Common myeloid progenitor, CD34-positive (primary cell): ENCODE measurements at regions not wholly inside any gene's neighbourhood (a gene's known extent, or its start where the extent isn't known, plus 50 kb on each side); places are given as distances from the start of the nearest gene placed in this dataset.

Source experiments
- CTCF ChIA-PET: fragments of 350-600 bp; sonication (Branson Sonifier 250); formaldehyde crosslinking; loops from one replicate; lab custom pipeline; 2021; ENCODE audit warnings: antibody characterized with exemption; lab: Charles Lee
- POLR2A ChIA-PET: fragments of 350-600 bp; sonication (Branson Sonifier 250); formaldehyde crosslinking; loops from one replicate; lab custom pipeline; 2021; ENCODE audit warnings: antibody characterized with exemption; lab: Charles Lee
- DNase-seq, 3 donors: peaks; one replicate each; pipeline versions ENCODE4 v3.0.0 to v3.0.0-alpha.2; 2013
- H3K27ac ChIP-seq, 2 experiments: 1 replicate in 1 of 2; 2 replicates in 1 of 2; pipeline ENCODE4 v1.7.0; 2013; ENCODE audit warnings: inconsistent platforms in 2 of 2, low read length in 2 of 2, mild to moderate bottlenecking in 2 of 2, low read depth in 1 of 2, moderate library complexity in 1 of 2; ENCODE audit not compliant: severe bottlenecking in 2 of 2, insufficient read depth in 1 of 2, poor library complexity in 1 of 2
- H3K27me3 ChIP-seq, 5 experiments: replicated peaks in 2 of 5; 1 replicate in 3 of 5; 2 replicates in 2 of 5; pipeline versions ENCODE4 v1.6.1 to v1.7.0; 2013; ENCODE audit warnings: low read length in 4 of 5, mild to moderate bottlenecking in 2 of 5, moderate library complexity in 2 of 5, inconsistent platforms in 1 of 5; ENCODE audit not compliant: insufficient read depth in 5 of 5, control insufficient read depth in 4 of 5
- H3K36me3 ChIP-seq, 4 experiments: 1 replicate in 2 of 4; 2 replicates in 2 of 4; pipeline versions ENCODE4 v1.6.1 to v1.7.0; 2013; ENCODE audit warnings: low read length in 3 of 4, control low read depth in 1 of 4, mild to moderate bottlenecking in 1 of 4; ENCODE audit not compliant: control insufficient read depth in 4 of 4, insufficient read depth in 4 of 4
- H3K4me1 ChIP-seq, 4 experiments: 1 replicate in 3 of 4; 2 replicates in 1 of 4; pipeline versions ENCODE4 v1.6.1 to v1.7.1; 2013; ENCODE audit warnings: low read length in 3 of 4, mild to moderate bottlenecking in 3 of 4, control low read depth in 1 of 4, inconsistent platforms in 1 of 4, moderate library complexity in 1 of 4; ENCODE audit not compliant: control insufficient read depth in 4 of 4, insufficient read depth in 4 of 4; ENCODE audit errors: control extremely low read depth in 1 of 4
- H3K4me3 ChIP-seq, 7 experiments: 1 replicate in 4 of 7; 2 replicates in 3 of 7; pipeline versions ENCODE4 v1.5.1 to v1.7.0; 2013; ENCODE audit warnings: mild to moderate bottlenecking in 7 of 7, low read length in 6 of 7, moderate library complexity in 6 of 7, inconsistent platforms in 2 of 7, low read depth in 2 of 7, control low read depth in 1 of 7; ENCODE audit not compliant: insufficient read depth in 4 of 7, control insufficient read depth in 1 of 7; ENCODE audit errors: extremely low read depth in 1 of 7
- H3K9me3 ChIP-seq, 5 experiments: 1 replicate in 4 of 5; 2 replicates in 1 of 5; pipeline versions ENCODE4 v1.6.1 to v1.7.1; 2013; ENCODE audit warnings: low read length in 4 of 5, mild to moderate bottlenecking in 2 of 5, inconsistent platforms in 1 of 5, low read depth in 1 of 5, moderate library complexity in 1 of 5; ENCODE audit not compliant: control insufficient read depth in 4 of 5, insufficient read depth in 2 of 5; ENCODE audit errors: control extremely low read depth in 1 of 5
- WGBS: methylation state at CpG from one replicate; pipeline ENCODE4 v1.1.5; 2013; ENCODE audit not compliant: insufficient coverage; 5-methylcytosine and 5-hydroxymethylcytosine counted together

DNA sequence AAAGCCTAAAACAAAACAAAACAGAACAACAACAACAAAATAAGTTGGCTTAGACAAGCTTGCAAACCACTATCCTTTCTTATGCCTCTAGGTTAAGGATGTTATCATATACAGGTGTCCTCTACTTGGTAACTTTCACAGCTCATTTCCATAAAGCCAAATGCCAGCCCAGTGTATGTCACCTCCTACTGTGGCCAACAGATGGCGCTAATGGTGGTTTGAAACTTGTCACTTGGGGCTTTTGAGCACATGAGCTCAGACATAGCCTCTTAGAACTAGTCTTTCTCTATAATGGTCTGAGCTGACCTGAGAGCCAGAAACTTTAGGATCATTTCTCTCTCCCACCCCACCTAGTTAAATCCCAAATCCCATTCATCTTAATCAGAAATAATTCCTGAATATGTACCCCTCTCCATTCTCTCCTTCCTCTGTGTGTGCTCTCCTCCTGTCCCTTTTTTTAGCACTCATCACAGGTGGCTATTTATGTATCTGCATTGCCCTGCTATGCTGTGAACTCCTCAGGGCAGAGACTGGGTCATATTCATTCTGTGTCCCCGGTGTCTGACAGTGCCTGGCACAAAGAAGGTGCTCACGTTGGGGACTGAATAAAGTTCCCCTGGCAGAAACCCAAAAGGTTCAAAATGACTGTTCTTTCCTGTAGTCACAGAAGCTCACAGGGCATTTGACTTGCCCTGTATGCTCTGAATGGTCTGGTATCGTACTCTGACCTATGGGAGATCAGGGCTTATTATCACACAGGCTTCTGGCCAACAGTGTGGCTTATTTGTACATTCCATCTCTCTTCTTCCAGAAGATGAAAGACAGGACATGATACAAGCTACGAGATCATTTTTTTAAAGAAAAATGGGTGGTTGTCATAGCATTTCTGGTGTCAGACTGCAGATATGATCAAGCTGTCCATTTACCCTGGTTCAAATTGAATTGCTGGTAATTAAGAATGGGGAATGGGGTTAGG lies 319.3 kb upstream of the AZI2 start:
- peak; percentile 20 to 64 (median 53) for DNase-seq
- Histone ChIP-seq H3K4me1 (no peaks in the 10 kb centered on the region), H3K9me3 (no peaks in the 10 kb centered on the region), H3K27me3 (peaks cover 0 to 2% (median 0%) of the 10 kb centered on the region in 5 experiments), H3K36me3 (no peaks in the 10 kb centered on the region), H3K4me3 (no peak overlapping the region), H3K27ac (no peak overlapping the region)
- ChIA-PET CTCF (interaction anchor here (0.8 to 1.8 kb wide), 8 partner anchors 9 to 1102 kb away, joined by 3 to 6 read pairs (median 3); no protein-coding TSS in a partner anchor), POLR2A (no interaction called here)
- 72% methylated on average over 5 of the region's 5 CpGs for WGBS

- ChIA-PET CTCF (interaction anchor here (1.6 kb wide), 1 partner anchor 18 kb away, joined by 3 read pairs; no protein-coding TSS in a partner anchor), POLR2A (interaction anchor here (0.7 kb wide), 1 partner anchor 1224 kb away, joined by 4 read pairs; no protein-coding TSS in a partner anchor)
- no peaks in the 10 kb centered on the region for H3K36me3 ChIP-seq
- no peak overlapping the region for H3K27ac ChIP-seq
- no peak overlapping the region for H3K4me3 ChIP-seq
- peaks cover 0 to 2% (median 0%) of the 10 kb centered on the region in 5 experiments for H3K27me3 ChIP-seq
- H3K4me1 ChIP-seq, result no peaks in the 10 kb centered on the region
- no peak for DNase-seq
- no peaks in the 10 kb centered on the region for H3K9me3 ChIP-seq
- WGBS, result 100% methylated on average over 2 of the region's 2 CpGs
These were observed 321.2 kb upstream of the AZI2 start for GRCh38 chr3:28669870-28670269.

- no peak for DNase-seq
- peaks cover 0 to 2% (median 0%) of the 10 kb centered on the region in 5 experiments for H3K27me3 ChIP-seq
- POLR2A ChIA-PET, result no interaction called here
- no peak overlapping the region for H3K27ac ChIP-seq
- no peaks in the 10 kb centered on the region for H3K4me1 ChIP-seq
- CTCF ChIA-PET, result no interaction called here
- WGBS, result no CpG with 5 or more reads among the region's 2 CpGs
- no peaks in the 10 kb centered on the region for H3K36me3 ChIP-seq
- H3K9me3 ChIP-seq, result no peaks in the 10 kb centered on the region
- no peak overlapping the region for H3K4me3 ChIP-seq
These were observed 323.8 kb upstream of the AZI2 start for GRCh38 chr3:28672406-28672805.

- ChIA-PET POLR2A (no interaction called here), CTCF (no interaction called here)
- no CpG with 5 or more reads among the region's 3 CpGs for WGBS
- Histone ChIP-seq H3K27ac (no peak overlapping the region), H3K9me3 (no peaks in the 10 kb centered on the region), H3K4me1 (no peaks in the 10 kb centered on the region), H3K27me3 (peaks cover 0 to 2% (median 0%) of the 10 kb centered on the region in 5 experiments), H3K36me3 (no peaks in the 10 kb centered on the region), H3K4me3 (no peak overlapping the region)
- no peak for DNase-seq
These were observed 324.8 kb upstream of the AZI2 start for GRCh38 chr3:28673446-28673845.

DNA sequence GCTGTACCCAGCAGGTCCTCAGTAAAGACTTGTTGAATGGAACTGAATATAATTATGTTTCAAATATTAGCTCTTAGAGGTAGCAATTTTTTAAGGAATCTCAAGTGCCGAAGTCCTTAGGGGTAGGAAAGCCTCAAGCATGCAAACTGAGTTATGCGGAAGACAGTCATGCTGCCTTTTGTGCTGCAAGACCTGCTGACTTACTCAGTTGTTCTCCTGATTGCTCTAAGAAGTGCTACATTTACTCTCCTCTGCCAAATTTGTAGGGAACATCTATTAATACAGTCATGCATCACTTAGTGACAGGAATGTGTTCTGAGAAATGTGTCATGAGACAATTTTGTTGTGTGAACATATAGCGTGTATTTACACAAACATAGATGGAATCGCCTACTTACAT lies 325.6 kb upstream of the AZI2 start:
- CTCF ChIA-PET, result no interaction called here
- DNase-seq, result no peak
- Histone ChIP-seq H3K4me3 (no peak overlapping the region), H3K36me3 (no peaks in the 10 kb centered on the region), H3K4me1 (no peaks in the 10 kb centered on the region), H3K9me3 (no peaks in the 10 kb centered on the region), H3K27ac (no peak overlapping the region), H3K27me3 (peaks cover 0 to 2% (median 0%) of the 10 kb centered on the region in 5 experiments)
- POLR2A ChIA-PET, result no interaction called here
- 96% methylated on average over 2 of the region's 4 CpGs for WGBS

DNA sequence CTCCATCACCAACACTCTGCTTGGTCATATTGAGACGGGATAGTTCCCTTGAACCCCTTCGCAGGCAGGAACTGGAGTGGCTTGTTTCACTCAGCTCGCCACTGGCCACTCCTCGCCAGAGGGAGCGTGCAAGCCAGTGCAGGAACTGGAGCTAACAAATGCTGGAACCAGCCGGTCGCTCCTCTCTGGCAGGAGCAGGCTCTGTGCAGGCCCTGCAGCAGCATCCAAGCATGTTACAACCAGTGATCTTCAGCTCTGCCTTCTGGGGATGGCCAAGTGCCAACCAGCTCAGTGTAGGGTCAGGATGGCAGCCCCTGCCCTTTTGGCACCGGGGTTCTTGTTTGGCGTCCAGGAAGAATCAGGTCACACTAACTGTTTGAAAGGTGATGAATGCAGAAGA lies 329.0 kb upstream of the AZI2 start:
- ChIA-PET POLR2A (no interaction called here), CTCF (interaction anchor here (1.5 kb wide), 1 partner anchor 9 kb away, joined by 3 read pairs; no protein-coding TSS in a partner anchor)
- Histone ChIP-seq H3K27me3 (no peaks in the 10 kb centered on the region), H3K27ac (no peak overlapping the region), H3K36me3 (no peaks in the 10 kb centered on the region), H3K4me1 (no peaks in the 10 kb centered on the region), H3K9me3 (no peaks in the 10 kb centered on the region), H3K4me3 (no peak overlapping the region)
- 95% methylated on average over 7 of the region's 9 CpGs for WGBS
- no peak for DNase-seq

GRCh38 chr3:28678086-28678485 lies 329.5 kb upstream of the AZI2 start:
- 89% methylated on average over 5 of the region's 8 CpGs for WGBS
- CTCF ChIA-PET, result no interaction called here

More at GRCh38 chr3:28678086-28678485, 329.5 kb upstream of the AZI2 start:
- no peaks in the 10 kb centered on the region for H3K36me3 ChIP-seq
- no peaks in the 10 kb centered on the region for H3K9me3 ChIP-seq
- H3K27ac ChIP-seq, result no peak overlapping the region
- no peaks in the 10 kb centered on the region for H3K4me1 ChIP-seq
- H3K4me3 ChIP-seq, result no peak overlapping the region
- no peak for DNase-seq
- POLR2A ChIA-PET, result no interaction called here
- H3K27me3 ChIP-seq, result no peaks in the 10 kb centered on the region
